ENCODE measurements at regions not wholly inside any gene's neighbourhood (a gene's known extent, or its start where the extent isn't known, plus 50 kb on each side); places are given as distances from the start of the nearest gene placed in this dataset.

GRCh38 chr14:39568809-39569538, 136.7 kb upstream of the FBXO33 start:
- peak; percentile 48 for DNase-seq (ENCODE audit: low read depth)
- no peak overlapping the region for H3K4me3 ChIP-seq (ENCODE audit: low read depth, low read length)
- TF ChIP-seq CTCF (IDR thresholded peaks at IDR 0.05; ENCODE audit: insufficient read depth, low read depth, low read length, missing control alignments) = no peak

GRCh38 chr14:39566795-39567194, 134.6 kb upstream of the FBXO33 start:
- H3K4me3 ChIP-seq (ENCODE audit: low read depth, low read length) = no peak overlapping the region
- TF ChIP-seq CTCF (IDR thresholded peaks at IDR 0.05; ENCODE audit: insufficient read depth, low read depth, low read length, missing control alignments) = no peak
- no peak for DNase-seq (ENCODE audit: low read depth)

- TF ChIP-seq CTCF (IDR thresholded peaks at IDR 0.05; ENCODE audit: insufficient read depth, low read depth, low read length, missing control alignments) = no peak
- no peak for DNase-seq (ENCODE audit: low read depth)
- no peak overlapping the region for H3K4me3 ChIP-seq (ENCODE audit: low read depth, low read length)
These were observed 131.1 kb upstream of the FBXO33 start for GRCh38 chr14:39563361-39563760.

DNA sequence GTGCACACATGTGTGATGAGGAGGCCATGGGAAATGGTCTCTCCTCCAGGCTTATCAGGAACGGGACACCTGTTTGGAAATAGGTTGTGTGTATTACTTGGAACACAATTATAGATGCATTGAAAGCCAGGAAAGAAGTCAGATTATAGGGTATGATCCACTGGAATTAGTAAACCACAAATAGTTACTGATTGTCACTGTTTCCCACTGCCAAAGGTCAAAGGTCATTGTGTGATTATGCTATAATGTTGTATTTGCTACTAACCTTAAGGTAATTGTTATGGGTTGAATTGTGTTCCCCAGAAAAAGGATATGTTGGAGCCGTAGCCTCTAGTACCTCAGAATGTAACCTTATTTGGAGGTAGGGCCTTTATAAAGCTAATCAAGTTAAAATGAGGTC, 129.9 kb upstream of the FBXO33 start:
- no peak for DNase-seq (ENCODE audit: low read depth)
- no peak overlapping the region for H3K4me3 ChIP-seq (ENCODE audit: low read depth, low read length)
- TF ChIP-seq CTCF (IDR thresholded peaks at IDR 0.05; ENCODE audit: insufficient read depth, low read depth, low read length, missing control alignments) = no peak

GRCh38 chr14:39558525-39558924, 126.3 kb upstream of the FBXO33 start:
- no peak overlapping the region for H3K4me3 ChIP-seq (ENCODE audit: low read depth, low read length)
- DNase-seq (ENCODE audit: low read depth) = no peak
- no peak for TF ChIP-seq CTCF (IDR thresholded peaks at IDR 0.05; ENCODE audit: insufficient read depth, low read depth, low read length, missing control alignments)

- no peak overlapping the region for H3K4me3 ChIP-seq (ENCODE audit: low read depth, low read length)
- TF ChIP-seq CTCF (IDR thresholded peaks at IDR 0.05; ENCODE audit: insufficient read depth, low read depth, low read length, missing control alignments) = no peak
- no peak for DNase-seq (ENCODE audit: low read depth)
These were observed 123.5 kb upstream of the FBXO33 start for GRCh38 chr14:39555749-39556148.

DNA sequence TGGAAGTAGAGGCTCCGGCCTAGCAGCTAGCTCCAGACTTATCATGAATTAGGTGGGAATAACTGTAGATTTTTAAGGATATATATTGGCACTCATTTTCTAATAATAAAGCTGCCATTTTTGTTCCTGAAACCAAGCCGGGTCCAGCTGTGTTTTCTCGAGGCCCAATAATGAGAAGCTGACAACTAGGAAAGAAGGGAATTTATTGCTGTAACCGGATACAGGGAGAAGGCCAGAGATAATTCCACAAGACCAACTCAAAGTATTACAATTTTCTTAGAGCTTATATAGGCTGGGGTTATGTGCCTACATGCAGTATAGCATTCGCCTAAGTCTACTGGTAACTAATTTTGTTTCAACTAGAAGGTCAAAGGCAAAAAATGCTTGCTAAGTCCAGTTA, 122.3 kb upstream of the FBXO33 start:
- no peak overlapping the region for H3K4me3 ChIP-seq (ENCODE audit: low read depth, low read length)
- DNase-seq (ENCODE audit: low read depth) = no peak
- no peak for TF ChIP-seq CTCF (IDR thresholded peaks at IDR 0.05; ENCODE audit: insufficient read depth, low read depth, low read length, missing control alignments)

All from GM12865 (cell line).